OCI-LY3 (cell line): ENCODE measurements at regions not wholly inside any gene's neighbourhood (a gene's known extent, or its start where the extent isn't known, plus 50 kb on each side); places are given as distances from the start of the nearest gene placed in this dataset.
A peak's percentile ranks its signal among the peaks of the same experiment; 100 is the strongest.

Source experiments
- H2AFZ ChIP-seq: fragments of 200-600, 300-600 bp; shearing (Covaris generic); 2 replicates; pipeline ENCODE4 v1.6.0; 2014; ENCODE audit warnings: antibody characterized with exemption, low read depth, low read length
- H3K27ac ChIP-seq: fragments of 200-600, 300-600 bp; sonication (generic); 2 replicates; pipeline ENCODE4 v1.5.1; 2014; ENCODE audit warnings: mild to moderate bottlenecking, low read length, moderate library complexity, mixed read lengths
- H3K27me3 ChIP-seq: fragments of 200-600, 300-600 bp; sonication (generic); 2 replicates; pipeline ENCODE4 v1.6.1; 2014; ENCODE audit warnings: low read depth, low read length, mixed read lengths
- H3K36me3 ChIP-seq: fragments of 200-600, 300-600 bp; sonication (generic); replicated peaks from 2 replicates; pipeline ENCODE3; 2014; ENCODE audit warnings: low read depth, low read length, mixed read lengths
- H3K4me1 ChIP-seq: fragments of 300-600, 200-600 bp; sonication (generic); 2 replicates; pipeline ENCODE4 v1.6.1; 2014; ENCODE audit warnings: low read length, mixed read lengths
- H3K4me2 ChIP-seq: fragments of 200-600, 300-600 bp; sonication (generic); 2 replicates; pipeline ENCODE4 v1.6.1; 2014; ENCODE audit warnings: low read length, mixed read lengths
- H3K4me3 ChIP-seq: fragments of 300-600, 200-600 bp; sonication (generic); 2 replicates; pipeline ENCODE4 v1.5.1; 2014; ENCODE audit warnings: antibody characterized with exemption, mild to moderate bottlenecking, low read length, moderate library complexity
- H3K79me2 ChIP-seq: fragments of 300-600, 200-600 bp; shearing (Covaris generic); 2 replicates; pipeline ENCODE4 v1.6.1; 2014; ENCODE audit warnings: mild to moderate bottlenecking, low read length, mixed read lengths
- H3K9ac ChIP-seq: fragments of 300-600, 200-600 bp; shearing (Covaris generic); 2 replicates; pipeline ENCODE4 v1.6.0; 2014; ENCODE audit warnings: mild to moderate bottlenecking, low read length, moderate library complexity
- H3K9me3 ChIP-seq: fragments of 200-600, 300-600 bp; shearing (Covaris generic); 2 replicates; pipeline ENCODE4 v1.6.1; 2014; ENCODE audit warnings: low read length, mixed read lengths; ENCODE audit not compliant: insufficient read depth
- H4K20me1 ChIP-seq: fragments of 200-600, 300-600 bp; sonication (generic); 2 replicates; pipeline ENCODE4 v1.6.1; 2016; ENCODE audit warnings: low read length, mixed read lengths; ENCODE audit not compliant: insufficient read depth
- CTCF ChIP-seq: fragments of 200-600, 300-600 bp; sonication (generic); IDR thresholded peaks from 2 replicates; pipeline ENCODE4 v1.5.1; 2014; ENCODE audit warnings: antibody characterized with exemption, low read length, low read depth
- EZH2phosphoT487 ChIP-seq: fragments of 200-600 bp; shearing (Covaris generic); IDR thresholded peaks from 2 replicates; pipeline ENCODE4 v1.6.1; 2018; ENCODE audit warnings: antibody characterized with exemption, mixed run types, low read depth

- Histone ChIP-seq H2AFZ (no peak overlapping the region; the same call in 1 of the 2 replicates), H3K9me3 (no peaks in the 10 kb centered on the region), H3K27ac (no peak overlapping the region), H4K20me1 (no peaks in the 10 kb centered on the region), H3K79me2 (no peaks in the 10 kb centered on the region), H3K4me3 (no peak overlapping the region), H3K4me1 (no peaks in the 10 kb centered on the region), H3K36me3 (no peaks in the 10 kb centered on the region), H3K9ac (no peak overlapping the region), H3K4me2 (no peak overlapping the region), H3K27me3 (no peaks in the 10 kb centered on the region)
- TF ChIP-seq CTCF (no peak), EZH2phosphoT487 (no peak)
Observed at GRCh38 chr4:124318292-124318691, 394.2 kb downstream of the ANKRD50 start.

- Histone ChIP-seq H3K4me1 (no peaks in the 10 kb centered on the region), H3K4me2 (no peak overlapping the region), H3K4me3 (no peak overlapping the region), H3K36me3 (no peaks in the 10 kb centered on the region), H4K20me1 (no peaks in the 10 kb centered on the region), H3K9ac (no peak overlapping the region), H3K79me2 (no peaks in the 10 kb centered on the region), H3K9me3 (no peaks in the 10 kb centered on the region), H3K27ac (no peak overlapping the region), H3K27me3 (no peaks in the 10 kb centered on the region), H2AFZ (no peak overlapping the region)
- TF ChIP-seq CTCF (no peak), EZH2phosphoT487 (no peak)
Observed at GRCh38 chr4:124321364-124321763, 391.2 kb downstream of the ANKRD50 start.

GRCh38 chr4:124322234-124323065, 390.1 kb downstream of the ANKRD50 start:
- Histone ChIP-seq H3K27me3 (no peaks in the 10 kb centered on the region), H3K4me1 (no peaks in the 10 kb centered on the region), H3K36me3 (no peaks in the 10 kb centered on the region), H3K79me2 (no peaks in the 10 kb centered on the region), H2AFZ (no peak overlapping the region), H3K27ac (no peak overlapping the region), H3K4me3 (no peak overlapping the region), H3K9me3 (no peaks in the 10 kb centered on the region), H3K4me2 (no peak overlapping the region), H3K9ac (no peak overlapping the region), H4K20me1 (no peaks in the 10 kb centered on the region)
- no peak for TF ChIP-seq EZH2phosphoT487
- peak; percentile 63 for TF ChIP-seq CTCF

- Histone ChIP-seq H3K4me2 (no peak overlapping the region), H3K9me3 (no peaks in the 10 kb centered on the region), H4K20me1 (no peaks in the 10 kb centered on the region), H3K79me2 (no peaks in the 10 kb centered on the region), H3K9ac (no peak overlapping the region), H3K4me3 (no peak overlapping the region), H3K27ac (no peak overlapping the region), H3K4me1 (no peaks in the 10 kb centered on the region), H3K36me3 (no peaks in the 10 kb centered on the region), H3K27me3 (no peaks in the 10 kb centered on the region), H2AFZ (no peak overlapping the region)
- no peak for TF ChIP-seq EZH2phosphoT487
- TF ChIP-seq CTCF = no peak
Observed at GRCh38 chr4:124325690-124326089, 386.8 kb downstream of the ANKRD50 start.
